ENCODE measurements at regions not wholly inside any gene's neighbourhood (a gene's known extent, or its start where the extent isn't known, plus 50 kb on each side); places are given as distances from the start of the nearest gene placed in this dataset.
"Not testable (repeated sequence)": the region's sequence is repeated elsewhere in the genome, so short reads cannot be mapped to it uniquely, and the experiment has no call there.

DNA sequence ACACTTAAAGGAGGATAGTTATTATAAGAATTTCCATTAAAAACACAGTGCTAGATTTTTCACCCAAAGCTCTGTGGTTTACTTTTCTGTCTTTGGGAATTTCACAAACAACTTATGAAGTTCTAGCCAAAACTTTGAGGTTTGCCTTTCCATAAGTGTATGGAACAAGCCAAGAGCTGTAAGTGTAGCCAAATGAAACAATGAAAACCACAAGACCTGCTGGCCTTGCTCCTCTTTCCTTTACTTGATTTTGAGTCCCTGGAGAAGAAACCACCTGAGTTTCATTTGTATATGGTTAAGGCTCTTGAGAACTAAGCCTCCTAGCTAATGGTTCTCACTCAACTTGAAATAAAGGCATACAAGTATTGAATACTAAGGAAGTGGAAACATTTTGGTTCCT is 365.3 kb upstream of the EPHA3 start:
- ChIA-PET CTCF (no interaction called here), POLR2A (no interaction called here)
- DNase-seq (ENCODE audit: low read depth, low spot score), result no peak
- H3K4me3 ChIP-seq (ENCODE audit: low read depth, low read length), result no peak overlapping the region
- TF ChIP-seq, protein P1, sequence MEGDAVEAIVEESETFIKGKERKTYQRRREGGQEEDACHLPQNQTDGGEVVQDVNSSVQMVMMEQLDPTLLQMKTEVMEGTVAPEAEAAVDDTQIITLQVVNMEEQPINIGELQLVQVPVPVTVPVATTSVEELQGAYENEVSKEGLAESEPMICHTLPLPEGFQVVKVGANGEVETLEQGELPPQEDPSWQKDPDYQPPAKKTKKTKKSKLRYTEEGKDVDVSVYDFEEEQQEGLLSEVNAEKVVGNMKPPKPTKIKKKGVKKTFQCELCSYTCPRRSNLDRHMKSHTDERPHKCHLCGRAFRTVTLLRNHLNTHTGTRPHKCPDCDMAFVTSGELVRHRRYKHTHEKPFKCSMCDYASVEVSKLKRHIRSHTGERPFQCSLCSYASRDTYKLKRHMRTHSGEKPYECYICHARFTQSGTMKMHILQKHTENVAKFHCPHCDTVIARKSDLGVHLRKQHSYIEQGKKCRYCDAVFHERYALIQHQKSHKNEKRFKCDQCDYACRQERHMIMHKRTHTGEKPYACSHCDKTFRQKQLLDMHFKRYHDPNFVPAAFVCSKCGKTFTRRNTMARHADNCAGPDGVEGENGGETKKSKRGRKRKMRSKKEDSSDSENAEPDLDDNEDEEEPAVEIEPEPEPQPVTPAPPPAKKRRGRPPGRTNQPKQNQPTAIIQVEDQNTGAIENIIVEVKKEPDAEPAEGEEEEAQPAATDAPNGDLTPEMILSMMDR (IDR thresholded peaks at IDR 0.05; ENCODE audit: insufficient read depth, low read length, missing control alignments), result no peak

DNA sequence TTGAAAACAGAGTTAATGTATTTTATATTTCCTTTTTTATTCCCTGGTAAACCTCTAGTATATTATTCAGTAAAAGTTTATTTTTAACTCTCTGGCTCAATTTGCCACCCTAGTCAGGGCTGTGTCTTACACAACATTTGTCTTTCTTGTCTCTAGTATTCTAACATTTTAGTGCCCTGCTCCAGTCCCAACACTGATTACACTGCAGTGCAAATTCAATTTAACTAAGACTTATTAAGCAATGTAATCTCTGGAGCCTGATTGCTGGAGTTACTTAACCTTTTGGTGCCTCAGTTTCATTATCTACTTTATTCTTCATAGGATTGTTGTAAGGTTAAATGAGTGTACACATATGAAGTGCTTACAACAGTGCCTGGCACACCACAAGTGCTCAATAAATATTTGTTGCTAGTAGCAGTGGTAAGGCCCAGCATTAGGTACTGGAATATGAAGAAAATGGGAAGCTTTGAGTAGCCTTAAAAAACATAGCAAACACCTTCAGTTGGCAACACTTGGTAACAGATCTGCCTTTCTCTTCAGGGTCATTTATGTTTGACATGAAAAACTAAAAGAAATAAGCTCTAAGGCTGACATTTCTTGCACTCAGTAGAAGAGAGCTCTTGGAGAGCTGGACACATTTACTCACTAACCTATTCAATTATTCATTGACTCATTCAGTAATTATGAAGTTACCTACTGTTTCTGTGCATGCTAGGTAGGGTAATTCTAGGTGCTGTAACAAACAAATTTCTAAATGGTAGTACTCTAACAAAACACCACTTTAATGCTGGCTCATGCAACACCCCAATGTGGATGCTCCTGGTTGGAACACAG is 364.5 kb upstream of the EPHA3 start:
- TF ChIP-seq, protein P1 (IDR thresholded peaks at IDR 0.05; ENCODE audit: insufficient read depth, low read length, missing control alignments), result no peak
- no peak for DNase-seq (ENCODE audit: low read depth, low spot score)
- CTCF ChIA-PET, result no interaction called here
- POLR2A ChIA-PET, result no interaction called here
- H3K4me3 ChIP-seq (ENCODE audit: low read depth, low read length), result no peak overlapping the region

DNA sequence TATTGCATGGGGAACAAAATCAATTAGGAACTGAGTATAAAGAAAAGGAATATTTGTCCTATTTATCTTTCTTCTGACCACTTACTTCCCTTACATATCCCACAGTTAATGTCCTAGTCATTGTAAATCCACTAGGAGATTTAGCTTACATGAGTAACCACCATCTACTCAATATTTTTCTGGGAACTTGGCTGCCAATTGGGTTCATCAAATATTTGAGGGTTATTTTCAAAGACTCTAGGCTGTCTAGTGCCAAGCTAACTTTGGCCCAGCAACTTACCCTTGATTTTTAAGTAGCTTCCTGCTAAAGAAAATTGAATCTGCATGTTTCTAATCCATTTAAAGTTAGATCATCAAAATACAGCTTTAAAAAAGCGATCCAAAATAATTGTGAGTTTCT is 362.5 kb upstream of the EPHA3 start:
- no peak overlapping the region for H3K4me3 ChIP-seq (ENCODE audit: low read depth, low read length)
- TF ChIP-seq, protein P1 (IDR thresholded peaks at IDR 0.05; ENCODE audit: insufficient read depth, low read length, missing control alignments), result no peak
- CTCF ChIA-PET, result no interaction called here
- no peak for DNase-seq (ENCODE audit: low read depth, low spot score)
- POLR2A ChIA-PET, result no interaction called here

DNA sequence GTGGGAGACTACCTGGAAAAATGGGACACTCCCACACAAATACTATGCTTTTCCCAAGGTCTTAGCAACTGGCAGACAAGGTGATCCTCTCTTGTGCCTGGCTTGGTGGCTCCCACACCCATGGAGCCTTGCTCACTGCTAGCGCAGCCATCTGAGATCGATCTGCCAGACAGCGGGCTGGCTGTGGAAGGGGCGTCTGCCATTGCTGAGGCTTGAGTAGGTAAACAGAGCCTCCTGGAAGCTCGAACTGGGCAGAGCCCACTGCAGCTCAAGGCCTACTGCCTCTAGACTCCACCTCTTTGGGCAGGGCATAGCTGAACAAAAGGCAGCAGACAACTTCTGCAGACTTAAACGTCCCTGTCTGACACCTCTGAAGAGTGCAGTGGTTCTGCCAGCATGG is 360.3 kb upstream of the EPHA3 start:
- POLR2A ChIA-PET, CTCF ChIA-PET: not testable (repeated sequence)

DNA sequence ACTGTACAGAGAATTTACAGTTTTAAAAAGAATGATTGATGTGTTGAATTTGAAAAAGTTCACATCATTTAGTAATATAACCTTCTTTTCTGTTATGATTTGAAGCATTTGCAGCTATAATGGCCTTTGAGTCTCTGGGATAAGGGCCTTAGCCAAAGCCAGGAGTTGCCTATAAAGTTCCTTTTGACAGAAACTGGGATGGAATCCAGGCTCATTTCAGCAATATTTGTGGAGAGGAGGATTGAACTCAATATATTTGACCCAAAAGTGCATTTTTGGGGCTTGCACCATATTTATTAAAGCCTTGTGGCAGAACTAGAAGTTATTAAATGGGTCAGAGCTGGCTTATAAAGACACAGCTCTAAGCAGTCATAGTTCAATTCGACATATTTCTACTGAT is 348.7 kb upstream of the EPHA3 start:
- TF ChIP-seq, protein P1 (IDR thresholded peaks at IDR 0.05; ENCODE audit: insufficient read depth, low read length, missing control alignments), result no peak
- ChIA-PET POLR2A (no interaction called here), CTCF (no interaction called here)
- DNase-seq (ENCODE audit: low read depth, low spot score), result no peak
- no peak overlapping the region for H3K4me3 ChIP-seq (ENCODE audit: low read depth, low read length)

More for the DNA sequence above, 360.3 kb upstream of the EPHA3 start:
- not testable (repeated sequence) for DNase-seq (ENCODE audit: low read depth, low spot score); H3K4me3 ChIP-seq (ENCODE audit: low read depth, low read length)

DNA sequence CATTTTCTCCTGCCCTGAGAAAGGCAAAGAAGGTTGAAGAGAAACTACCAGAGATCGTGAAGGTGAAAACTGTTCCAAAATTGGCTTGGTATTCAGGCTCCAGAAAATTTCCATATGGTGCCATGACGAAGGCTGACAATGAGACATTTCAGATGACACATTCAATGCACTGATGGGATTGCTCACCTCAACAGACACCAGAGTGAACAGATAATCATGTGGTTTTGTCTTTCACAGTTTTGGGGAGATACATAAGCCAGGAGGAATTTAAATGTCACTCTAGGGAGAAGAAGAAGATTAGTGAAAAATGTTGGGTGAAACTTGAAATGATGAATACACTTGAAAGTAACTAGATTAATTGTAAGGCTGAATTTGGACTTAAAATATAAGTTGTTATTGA is 339.7 kb upstream of the EPHA3 start:
- CTCF ChIA-PET, result no interaction called here
- no peak for DNase-seq (ENCODE audit: low read depth, low spot score)
- no peak overlapping the region for H3K4me3 ChIP-seq (ENCODE audit: low read depth, low read length)
- TF ChIP-seq, protein P1 (IDR thresholded peaks at IDR 0.05; ENCODE audit: insufficient read depth, low read length, missing control alignments), result no peak
- POLR2A ChIA-PET, result no interaction called here

DNA sequence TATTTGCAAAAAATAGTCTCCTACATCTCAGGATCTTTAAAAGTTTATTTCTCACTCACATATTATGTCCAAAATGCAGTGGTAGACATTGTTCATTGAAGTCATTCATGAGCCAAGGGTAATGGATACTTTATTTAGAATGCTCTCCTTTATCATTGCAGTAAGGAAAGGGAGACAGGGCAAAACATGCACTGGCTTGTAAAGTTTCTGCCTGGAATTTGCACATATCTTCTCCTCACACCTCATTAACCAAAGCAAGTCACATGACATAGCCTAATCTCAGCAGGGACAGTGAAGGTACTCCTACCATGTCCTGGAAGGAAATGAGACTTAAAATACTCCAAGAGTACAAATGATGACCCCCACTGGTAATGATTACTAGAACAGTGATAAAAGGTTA is 333.7 kb upstream of the EPHA3 start:
- no peak for DNase-seq (ENCODE audit: low read depth, low spot score)
- ChIA-PET POLR2A (no interaction called here), CTCF (no interaction called here)
- H3K4me3 ChIP-seq (ENCODE audit: low read depth, low read length), result no peak overlapping the region
- TF ChIP-seq, protein P1 (IDR thresholded peaks at IDR 0.05; ENCODE audit: insufficient read depth, low read length, missing control alignments), result no peak
